ENCODE measurements at regions not wholly inside any gene's neighbourhood (a gene's known extent, or its start where the extent isn't known, plus 50 kb on each side); places are given as distances from the start of the nearest gene placed in this dataset.

- Histone ChIP-seq H4K20me1 (ENCODE audit: control insufficient read depth, extremely low read depth, insufficient read depth, low read length) (no peaks in the 10 kb centered on the region), H3K79me2 (ENCODE audit: control insufficient read depth, insufficient read depth, low read length) (no peaks in the 10 kb centered on the region), H3K9ac (ENCODE audit: control insufficient read depth, extremely low read depth, insufficient read depth, low read length) (no peak overlapping the region), H3K27me3 (ENCODE audit: control insufficient read depth, extremely low read depth, insufficient read depth, low read length) (peaks cover 7% of the 10 kb centered on the region), H3K4me2 (ENCODE audit: control insufficient read depth, extremely low read depth, insufficient read depth, low read depth, low read length) (no peak overlapping the region), H3K4me1 (ENCODE audit: control insufficient read depth, extremely low read depth, insufficient read depth, low read length) (no peaks in the 10 kb centered on the region), H3K9me3 (ENCODE audit: control insufficient read depth, low read depth, low read length) (no peaks in the 10 kb centered on the region), H3K4me3 (ENCODE audit: control insufficient read depth in 2 of 3, extremely low read depth in 1 of 3, insufficient read depth in 2 of 3, low read depth in 1 of 3, low read length in 3 of 3) (no peak overlapping the region), H3K9me1 (ENCODE audit: control insufficient read depth, extremely low read depth, insufficient read depth, low read length) (no peaks in the 10 kb centered on the region), H3K27ac (ENCODE audit: control insufficient read depth, insufficient read depth, low read length) (no peak overlapping the region), H3K36me3 (ENCODE audit: control insufficient read depth in 2 of 2, extremely low read depth in 1 of 2, insufficient read depth in 2 of 2, low read length in 2 of 2) (no peaks in the 10 kb centered on the region), H2AFZ (ENCODE audit: control insufficient read depth, low read length) (no peak overlapping the region)
- DNase-seq (ENCODE audit: low read depth, low spot score) (no peak), FAIRE-seq (no peak)
- TF ChIP-seq CTCF (optimal IDR thresholded peaks at IDR 0.05 in 1 of 3, IDR thresholded peaks at IDR 0.05 in 1 of 3, conservative IDR thresholded peaks at IDR 0.05 in 1 of 3; ENCODE audit: extremely low read depth in 1 of 3, insufficient read depth in 2 of 3, low read length in 3 of 3): no peak
- no peak for TF ChIP-seq EZH2 (IDR thresholded peaks at IDR 0.05; ENCODE audit: low read length)
- dilution Hi-C loops (cut with MboI; ENCODE audit: extremely low pct_ligation_motif_present, low sequenced_read_pairs): loop anchor here (25.0 kb wide), 1 partner anchor 135 kb away; no protein-coding TSS in a partner anchor
Measured at GRCh38 chr4:77372375-77372774, 215.4 kb downstream of the CCNG2 start.

- Histone ChIP-seq H3K4me2 (ENCODE audit: control insufficient read depth, extremely low read depth, insufficient read depth, low read depth, low read length) (no peak overlapping the region), H3K9me3 (ENCODE audit: control insufficient read depth, low read depth, low read length) (no peaks in the 10 kb centered on the region), H3K79me2 (ENCODE audit: control insufficient read depth, insufficient read depth, low read length) (no peaks in the 10 kb centered on the region), H3K9ac (ENCODE audit: control insufficient read depth, extremely low read depth, insufficient read depth, low read length) (no peak overlapping the region), H4K20me1 (ENCODE audit: control insufficient read depth, extremely low read depth, insufficient read depth, low read length) (no peaks in the 10 kb centered on the region), H3K27me3 (ENCODE audit: control insufficient read depth, extremely low read depth, insufficient read depth, low read length) (peaks cover 7% of the 10 kb centered on the region), H3K4me3 (ENCODE audit: control insufficient read depth in 2 of 3, extremely low read depth in 1 of 3, insufficient read depth in 2 of 3, low read depth in 1 of 3, low read length in 3 of 3) (no peak overlapping the region), H3K36me3 (ENCODE audit: control insufficient read depth in 2 of 2, extremely low read depth in 1 of 2, insufficient read depth in 2 of 2, low read length in 2 of 2) (no peaks in the 10 kb centered on the region), H3K9me1 (ENCODE audit: control insufficient read depth, extremely low read depth, insufficient read depth, low read length) (no peaks in the 10 kb centered on the region), H3K27ac (ENCODE audit: control insufficient read depth, insufficient read depth, low read length) (no peak overlapping the region), H2AFZ (ENCODE audit: control insufficient read depth, low read length) (no peak overlapping the region), H3K4me1 (ENCODE audit: control insufficient read depth, extremely low read depth, insufficient read depth, low read length) (no peaks in the 10 kb centered on the region)
- dilution Hi-C loops (cut with MboI; ENCODE audit: extremely low pct_ligation_motif_present, low sequenced_read_pairs): no loop called here
- TF ChIP-seq EZH2 (IDR thresholded peaks at IDR 0.05; ENCODE audit: low read length) (no peak), CTCF (optimal IDR thresholded peaks at IDR 0.05 in 1 of 3, IDR thresholded peaks at IDR 0.05 in 1 of 3, conservative IDR thresholded peaks at IDR 0.05 in 1 of 3; ENCODE audit: extremely low read depth in 1 of 3, insufficient read depth in 2 of 3, low read length in 3 of 3) (no peak)
- DNase-seq (ENCODE audit: low read depth, low spot score): no peak
- FAIRE-seq: no peak
Measured at GRCh38 chr4:77375866-77376607, 219.0 kb downstream of the CCNG2 start.
